ENCODE measurements at regions not wholly inside any gene's neighbourhood (a gene's known extent, or its start where the extent isn't known, plus 50 kb on each side); places are given as distances from the start of the nearest gene placed in this dataset.

DNA sequence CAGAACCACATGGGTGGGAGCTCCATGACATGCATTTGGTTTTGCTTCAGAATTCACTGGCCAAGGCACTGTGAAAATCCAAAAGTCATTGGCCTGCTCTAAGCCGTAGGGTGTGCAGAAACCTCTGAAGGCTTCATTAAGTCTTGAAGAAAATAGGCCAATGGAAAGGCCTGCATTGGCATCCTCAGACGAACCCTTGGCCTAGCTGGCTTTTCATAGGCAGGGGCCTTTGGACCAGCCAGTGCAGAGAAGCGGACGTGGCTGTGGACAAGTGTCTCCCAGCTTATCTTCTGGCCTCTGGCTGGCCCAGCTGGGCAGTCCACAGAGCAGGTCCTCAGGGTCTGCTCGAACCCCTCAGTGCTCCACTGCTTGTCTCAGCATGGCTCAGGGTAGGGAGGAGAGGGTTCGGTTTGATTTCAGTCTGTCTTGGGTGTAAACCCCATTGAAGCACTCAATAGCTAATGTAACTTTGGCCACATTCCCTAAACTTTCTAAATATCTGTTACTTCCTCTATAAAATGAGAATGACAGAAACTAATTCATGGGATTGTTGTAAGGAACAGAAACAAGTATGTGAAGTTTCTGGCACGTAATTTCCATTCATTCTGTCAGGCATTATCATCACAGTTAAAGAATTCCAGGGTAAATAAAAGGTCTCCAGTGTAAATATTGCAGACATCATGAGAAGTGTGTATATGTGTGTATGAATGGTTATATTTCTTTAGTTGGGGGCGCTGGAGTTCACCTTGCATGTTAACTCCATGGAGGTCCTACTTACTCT, 125.5 kb downstream of the TFCP2L1 start:
- TF ChIP-seq ZNF384 (IDR thresholded peaks at IDR 0.05) (no peak), SP1 (IDR thresholded peaks at IDR 0.05) (no peak), LEF1 (IDR thresholded peaks at IDR 0.05; ENCODE audit: borderline replicate concordance) (no peak)
